HG03432 (cell line): ENCODE measurements at regions not wholly inside any gene's neighbourhood (a gene's known extent, or its start where the extent isn't known, plus 50 kb on each side); places are given as distances from the start of the nearest gene placed in this dataset.
"Not testable (repeated sequence)": the region's sequence is repeated elsewhere in the genome, so short reads cannot be mapped to it uniquely, and the experiment has no call there.

ENCODE experiments used
- ATAC-seq: cut with Tn5 transposase; IDR thresholded peaks from one replicate; pipeline ENCODE4 v1.9.1; 2021; ENCODE audit warnings: mild to moderate bottlenecking, moderate library complexity; ENCODE audit not compliant: unreplicated experiment

GRCh38 chr10:121355161-121355560, 243.1 kb downstream of the FGFR2 start:
- ATAC-seq, result no peak

GRCh38 chr10:121356183-121356582, 242.1 kb downstream of the FGFR2 start:
- ATAC-seq, result no peak

GRCh38 chr10:121357401-121357800, 240.8 kb downstream of the FGFR2 start:
- no peak for ATAC-seq

GRCh38 chr10:121362026-121362425, 236.2 kb downstream of the FGFR2 start:
- ATAC-seq, result no peak

- ATAC-seq, result no peak
Measured at GRCh38 chr10:121365566-121365965, 232.7 kb downstream of the FGFR2 start.

GRCh38 chr10:121368347-121369025, 229.8 kb downstream of the FGFR2 start:
- no peak for ATAC-seq

- no peak for ATAC-seq
Measured at GRCh38 chr10:121369616-121370015, 228.6 kb downstream of the FGFR2 start.

- ATAC-seq, result no peak
Measured at GRCh38 chr10:121371836-121372235, 226.4 kb downstream of the FGFR2 start.

GRCh38 chr10:121373411-121373810, 224.8 kb downstream of the FGFR2 start:
- no peak for ATAC-seq

GRCh38 chr10:121374121-121374520, 224.1 kb downstream of the FGFR2 start:
- no peak for ATAC-seq

- ATAC-seq, result no peak
Measured at GRCh38 chr10:121375172-121375571, 223.1 kb downstream of the FGFR2 start.

GRCh38 chr10:121378251-121378801, 219.9 kb downstream of the FGFR2 start:
- ATAC-seq, result no peak

- no peak for ATAC-seq
Measured at GRCh38 chr10:121379013-121379412, 219.2 kb downstream of the FGFR2 start.

GRCh38 chr10:121380211-121380610, 218.0 kb downstream of the FGFR2 start:
- ATAC-seq, result no peak

GRCh38 chr10:121382029-121382520, 216.2 kb downstream of the FGFR2 start:
- ATAC-seq, result not testable (repeated sequence)

GRCh38 chr10:121385136-121385535, 213.1 kb downstream of the FGFR2 start:
- no peak for ATAC-seq

GRCh38 chr10:121392657-121393056, 205.6 kb downstream of the FGFR2 start:
- ATAC-seq, result no peak

GRCh38 chr10:121393522-121393921, 204.7 kb downstream of the FGFR2 start:
- ATAC-seq, result no peak

- not testable (repeated sequence) for ATAC-seq
Measured at GRCh38 chr10:121400507-121400906, 197.7 kb downstream of the FGFR2 start.

- no peak for ATAC-seq
Measured at GRCh38 chr10:121403527-121403926, 194.7 kb downstream of the FGFR2 start.

- no peak for ATAC-seq
Measured at GRCh38 chr10:121404611-121405010, 193.6 kb downstream of the FGFR2 start.

- no peak for ATAC-seq
Measured at GRCh38 chr10:121405096-121405495, 193.1 kb downstream of the FGFR2 start.

- ATAC-seq, result no peak
Measured at GRCh38 chr10:121405549-121405948, 192.7 kb downstream of the FGFR2 start.
